GM12878 (cell line): ENCODE measurements at regions not wholly inside any gene's neighbourhood (a gene's known extent, or its start where the extent isn't known, plus 50 kb on each side); places are given as distances from the start of the nearest gene placed in this dataset.

ENCODE experiments used
- POLR2A ChIP-seq: IDR thresholded peaks from 2 replicates; pipeline ENCODE4 v1.6.1; 2011; ENCODE audit warnings: low read depth, mild to moderate bottlenecking, low read length
- YY1 ChIP-seq: IDR thresholded peaks from 2 replicates; pipeline ENCODE4 v1.6.1; 2011; ENCODE audit warnings: low read depth, mild to moderate bottlenecking, low read length
- TF ChIP-seq, protein P1 (sequence below), 3 experiments: IDR thresholded peaks in 2 of 3; conservative IDR thresholded peaks in 1 of 3; 2 replicates each; pipeline ENCODE4 v1.5.1; 2011; ENCODE audit warnings: low read depth in 3 of 3, low read length in 3 of 3, mild to moderate bottlenecking in 3 of 3, control low read depth in 2 of 3, moderate library complexity in 2 of 3, inconsistent platforms in 1 of 3, mixed read lengths in 1 of 3; ENCODE audit not compliant: control insufficient read depth in 2 of 3, insufficient read depth in 1 of 3; ENCODE audit errors: extremely low read depth in 1 of 3
- TF ChIP-seq, protein P2 (sequence below): fragments of 450-650 bp; IDR thresholded peaks from 2 replicates; pipeline ENCODE4 v1.6.1; 2018; ENCODE audit warnings: mild to moderate bottlenecking, low read depth, moderate library complexity; ENCODE audit not compliant: partially characterized antibody

DNA sequence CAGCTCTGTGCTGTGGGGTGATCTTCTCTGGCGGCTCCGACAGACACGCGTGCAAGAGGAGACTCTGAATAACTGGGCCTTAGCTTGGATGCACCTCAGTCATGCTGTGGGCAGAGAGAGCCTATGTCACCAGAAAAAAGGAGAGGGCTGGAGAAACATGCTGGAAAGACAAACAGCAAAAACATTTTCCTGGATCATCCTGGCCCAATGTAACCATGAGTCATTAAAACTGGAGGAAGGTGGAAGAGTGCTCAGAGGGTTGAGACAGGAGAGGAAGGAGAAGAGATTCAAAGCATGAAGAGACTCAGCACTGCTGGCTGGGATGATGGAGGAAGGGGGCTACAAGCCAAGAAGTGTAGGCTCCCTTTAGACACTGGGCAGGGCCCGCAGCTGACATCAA is 292.0 kb downstream of the CDH26 start:
- no peak for TF ChIP-seq POLR2A
- TF ChIP-seq, protein P1, sequence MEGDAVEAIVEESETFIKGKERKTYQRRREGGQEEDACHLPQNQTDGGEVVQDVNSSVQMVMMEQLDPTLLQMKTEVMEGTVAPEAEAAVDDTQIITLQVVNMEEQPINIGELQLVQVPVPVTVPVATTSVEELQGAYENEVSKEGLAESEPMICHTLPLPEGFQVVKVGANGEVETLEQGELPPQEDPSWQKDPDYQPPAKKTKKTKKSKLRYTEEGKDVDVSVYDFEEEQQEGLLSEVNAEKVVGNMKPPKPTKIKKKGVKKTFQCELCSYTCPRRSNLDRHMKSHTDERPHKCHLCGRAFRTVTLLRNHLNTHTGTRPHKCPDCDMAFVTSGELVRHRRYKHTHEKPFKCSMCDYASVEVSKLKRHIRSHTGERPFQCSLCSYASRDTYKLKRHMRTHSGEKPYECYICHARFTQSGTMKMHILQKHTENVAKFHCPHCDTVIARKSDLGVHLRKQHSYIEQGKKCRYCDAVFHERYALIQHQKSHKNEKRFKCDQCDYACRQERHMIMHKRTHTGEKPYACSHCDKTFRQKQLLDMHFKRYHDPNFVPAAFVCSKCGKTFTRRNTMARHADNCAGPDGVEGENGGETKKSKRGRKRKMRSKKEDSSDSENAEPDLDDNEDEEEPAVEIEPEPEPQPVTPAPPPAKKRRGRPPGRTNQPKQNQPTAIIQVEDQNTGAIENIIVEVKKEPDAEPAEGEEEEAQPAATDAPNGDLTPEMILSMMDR (IDR thresholded peaks at IDR 0.05 in 2 of 3, conservative IDR thresholded peaks at IDR 0.05 in 1 of 3; ENCODE audit: control insufficient read depth in 2 of 3, extremely low read depth in 1 of 3, insufficient read depth in 1 of 3, low read depth in 3 of 3, low read length in 3 of 3), result no peak
- TF ChIP-seq, protein P2, sequence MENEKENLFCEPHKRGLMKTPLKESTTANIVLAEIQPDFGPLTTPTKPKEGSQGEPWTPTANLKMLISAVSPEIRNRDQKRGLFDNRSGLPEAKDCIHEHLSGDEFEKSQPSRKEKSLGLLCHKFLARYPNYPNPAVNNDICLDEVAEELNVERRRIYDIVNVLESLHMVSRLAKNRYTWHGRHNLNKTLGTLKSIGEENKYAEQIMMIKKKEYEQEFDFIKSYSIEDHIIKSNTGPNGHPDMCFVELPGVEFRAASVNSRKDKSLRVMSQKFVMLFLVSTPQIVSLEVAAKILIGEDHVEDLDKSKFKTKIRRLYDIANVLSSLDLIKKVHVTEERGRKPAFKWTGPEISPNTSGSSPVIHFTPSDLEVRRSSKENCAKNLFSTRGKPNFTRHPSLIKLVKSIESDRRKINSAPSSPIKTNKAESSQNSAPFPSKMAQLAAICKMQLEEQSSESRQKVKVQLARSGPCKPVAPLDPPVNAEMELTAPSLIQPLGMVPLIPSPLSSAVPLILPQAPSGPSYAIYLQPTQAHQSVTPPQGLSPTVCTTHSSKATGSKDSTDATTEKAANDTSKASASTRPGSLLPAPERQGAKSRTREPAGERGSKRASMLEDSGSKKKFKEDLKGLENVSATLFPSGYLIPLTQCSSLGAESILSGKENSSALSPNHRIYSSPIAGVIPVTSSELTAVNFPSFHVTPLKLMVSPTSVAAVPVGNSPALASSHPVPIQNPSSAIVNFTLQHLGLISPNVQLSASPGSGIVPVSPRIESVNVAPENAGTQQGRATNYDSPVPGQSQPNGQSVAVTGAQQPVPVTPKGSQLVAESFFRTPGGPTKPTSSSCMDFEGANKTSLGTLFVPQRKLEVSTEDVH, result no peak
- no peak for TF ChIP-seq YY1
